K562 (cell line): ENCODE measurements at regions not wholly inside any gene's neighbourhood (a gene's known extent, or its start where the extent isn't known, plus 50 kb on each side); places are given as distances from the start of the nearest gene placed in this dataset.

Source experiments
- ATAC-seq: fragments of 200-7000 bp; cut with Tn5 transposase; 3 replicates; pipeline ENCODE4 v1.9.1; 2020; ENCODE audit warnings: moderate library complexity
- BruUV-seq: library from RNA; stranded (reverse); fragments of 400-500 nt; replicated peaks from 2 replicates; lab custom pipeline; 2021; lab: Mats Ljungman, UMichigan
- CTCF ChIA-PET: fragments of 300-600 bp; formaldehyde crosslinking; extraction: SDS; loops from one replicate; lab custom pipeline; 2021; ENCODE audit warnings: low intra/inter-chr PET ratio; lab: Yijun Ruan, JAX
- POLR2A ChIA-PET: fragments of 300-600, 350-650 bp; sonication (Branson Sonifier 250); formaldehyde crosslinking; extraction: SDS; loops from one replicate; lab custom pipeline; 2021; ENCODE audit warnings: antibody characterized with exemption, inconsistent platforms; lab: Yijun Ruan, JAX
- DNase-seq, 4 experiments: peaks; one replicate each; pipeline versions ENCODE4 v3.0.0 to v3.0.0-alpha.2; 2011 to 2018; ENCODE audit warnings: low spot score in 3 of 4, mixed read lengths in 3 of 4; ENCODE audit errors: extremely low read depth in 1 of 4
- FAIRE-seq: peaks from 2 replicates; lab custom pipeline; 2011; peaks lifted over from hg19 to GRCh38; lab: Jason Lieb, UNC
- H2AFZ ChIP-seq: 2 replicates; pipeline ENCODE4 v1.6.0; 2011; ENCODE audit warnings: low read depth, low read length, control low read depth, inconsistent platforms
- H3K27ac ChIP-seq: fragments of 200-600 bp; 3 replicates; pipeline ENCODE4 v1.8.0; 2011; ENCODE audit warnings: low read depth, mild to moderate bottlenecking, control low read depth, inconsistent platforms, low read length, moderate library complexity, mixed read lengths; ENCODE audit errors: extremely low read depth
- H3K27me3 ChIP-seq, 2 experiments: fragments of 300-600 bp in 1 of 2; 2 replicates in 1 of 2; 3 replicates in 1 of 2; pipeline versions ENCODE4 v1.6.0 to v1.8.0; 2011; ENCODE audit warnings: inconsistent platforms in 2 of 2, low read length in 2 of 2, mild to moderate bottlenecking in 1 of 2, mixed read lengths in 1 of 2, moderate library complexity in 1 of 2; ENCODE audit not compliant: control insufficient read depth in 2 of 2, insufficient read depth in 2 of 2
- H3K36me3 ChIP-seq: fragments of 300-600 bp; 3 replicates; pipeline ENCODE4 v1.8.0; 2011; ENCODE audit warnings: mild to moderate bottlenecking, low read length, inconsistent platforms; ENCODE audit not compliant: control insufficient read depth, insufficient read depth
- H3K4me1 ChIP-seq, 2 experiments: fragments of 200-600 bp in 1 of 2; replicated peaks in 1 of 2; 2 replicates in 1 of 2; 3 replicates in 1 of 2; pipeline versions ENCODE4 v1.5.1 to v1.8.0; 2011; ENCODE audit warnings: inconsistent platforms in 2 of 2, low read length in 2 of 2, mild to moderate bottlenecking in 1 of 2, mixed read lengths in 1 of 2, moderate library complexity in 1 of 2; ENCODE audit not compliant: control insufficient read depth in 2 of 2, insufficient read depth in 2 of 2
- H3K4me2 ChIP-seq: 2 replicates; pipeline ENCODE4 v1.6.1; 2011; ENCODE audit warnings: low read length, control low read depth, inconsistent platforms, mixed read lengths; ENCODE audit not compliant: insufficient read depth
- H3K4me3 ChIP-seq: fragments of 200-600 bp; sonication (generic), shearing (Covaris generic); 2 replicates; pipeline ENCODE4 v1.5.1; 2016; ENCODE audit warnings: control low read depth, inconsistent platforms
- H3K79me2 ChIP-seq: fragments of 200-600 bp; 3 replicates; pipeline ENCODE4 v1.8.0; 2011; ENCODE audit warnings: low read length, inconsistent platforms; ENCODE audit not compliant: control insufficient read depth, insufficient read depth
- H3K9ac ChIP-seq, 2 experiments: 2 replicates each; pipeline versions ENCODE4 v1.6.0 to v1.6.1; 2011; ENCODE audit warnings: low read depth in 2 of 2, low read length in 2 of 2, control low read depth in 1 of 2, inconsistent platforms in 1 of 2, mild to moderate bottlenecking in 1 of 2, mixed read lengths in 1 of 2; ENCODE audit not compliant: insufficient read depth in 1 of 2
- H3K9me1 ChIP-seq: one replicate; pipeline ENCODE4 v1.6.0; 2011; ENCODE audit warnings: inconsistent platforms, mild to moderate bottlenecking, low read length, moderate library complexity; ENCODE audit not compliant: control insufficient read depth, insufficient read depth
- H3K9me3 ChIP-seq: replicated peaks from 2 replicates; pipeline ENCODE4 v1.5.1; 2011; ENCODE audit warnings: low read depth, low read length, inconsistent platforms; ENCODE audit not compliant: control insufficient read depth, insufficient read depth
- H4K20me1 ChIP-seq: replicated peaks from 2 replicates; pipeline ENCODE4 v1.6.1; 2011; ENCODE audit warnings: low read length, inconsistent platforms, mixed read lengths; ENCODE audit not compliant: control insufficient read depth, insufficient read depth
- AFF1 ChIP-seq, 2 experiments: fragments of 450-650 bp; IDR thresholded peaks; 2 replicates each; pipeline ENCODE4 v1.6.1; 2018; ENCODE audit warnings: mild to moderate bottlenecking in 2 of 2, low read depth in 1 of 2; ENCODE audit not compliant: partially characterized antibody in 2 of 2
- CC2D1A ChIP-seq: fragments of 450-650 bp; IDR thresholded peaks from 2 replicates; pipeline ENCODE4 v1.6.1; 2017; ENCODE audit warnings: mild to moderate bottlenecking
- DIDO1 ChIP-seq: fragments of 450-650 bp; IDR thresholded peaks from 2 replicates; pipeline ENCODE4 v1.6.1; 2016; ENCODE audit warnings: low read depth, missing biosample characterization, missing genetic modification characterization
- ESRRA ChIP-seq: fragments of 450-650 bp; IDR thresholded peaks from 2 replicates; pipeline ENCODE4 v1.6.1; 2014; ENCODE audit warnings: low read depth, mild to moderate bottlenecking, moderate library complexity, borderline replicate concordance
- GATAD2B ChIP-seq: fragments of 450-650 bp; IDR thresholded peaks from 2 replicates; pipeline ENCODE4 v1.6.1; 2017; ENCODE audit warnings: mild to moderate bottlenecking, borderline replicate concordance
- PTBP1 ChIP-seq: fragments of 200-400 bp; formaldehyde crosslinking; IDR thresholded peaks from 2 replicates; pipeline ENCODE4 v1.6.1; 2017; ENCODE audit warnings: low read depth, low read length
- RBM14 ChIP-seq: fragments of 200-400 bp; formaldehyde crosslinking; IDR thresholded peaks from 2 replicates; pipeline ENCODE4 v1.6.1; 2018; ENCODE audit warnings: low read depth, mild to moderate bottlenecking, low read length, moderate library complexity, borderline replicate concordance; ENCODE audit not compliant: insufficient read depth
- SIN3A ChIP-seq, 2 experiments: fragments of 150-350 bp in 1 of 2; IDR thresholded peaks; 2 replicates each; pipeline ENCODE4 v1.6.1; 2011 to 2016; ENCODE audit warnings: borderline replicate concordance in 2 of 2, low read depth in 2 of 2, low read length in 2 of 2, mild to moderate bottlenecking in 2 of 2, moderate library complexity in 2 of 2; ENCODE audit not compliant: control insufficient read depth in 1 of 2
- SIX5 ChIP-seq, 2 experiments: IDR thresholded peaks; 2 replicates each; pipeline ENCODE4 v1.6.1; 2011; ENCODE audit warnings: low read length in 2 of 2, borderline replicate concordance in 1 of 2, low read depth in 1 of 2, mild to moderate bottlenecking in 1 of 2, moderate library complexity in 1 of 2; ENCODE audit not compliant: insufficient read depth in 1 of 2
- SMAD4 ChIP-seq: fragments of 250-450 bp; sonication (Bioruptor Pico); conservative IDR thresholded peaks from 2 replicates; pipeline ENCODE4 v1.8.0; 2021; ENCODE audit warnings: inconsistent platforms, mild to moderate bottlenecking, moderate library complexity
- ZFPM2 ChIP-seq: fragments of 250-450 bp; sonication (Bioruptor Pico); IDR thresholded peaks from 2 replicates; pipeline ENCODE4 v1.5.1; 2022; ENCODE audit warnings: mild to moderate bottlenecking
- ZNF512 ChIP-seq: IDR thresholded peaks from 2 replicates; pipeline ENCODE4 v1.6.1; 2016; ENCODE audit warnings: missing genetic modification characterization, missing compliant biosample characterization
- WGBS: fragments of 100-300 bp; shearing (Covaris generic); methylation state at CpG from one replicate; pipeline ENCODE4 v1.1.6; 2016; ENCODE audit warnings: low coverage, mixed read lengths; ENCODE audit not compliant: insufficient coverage; ENCODE audit errors: missing lambda C conversion rate; 5-methylcytosine and 5-hydroxymethylcytosine counted together
- in situ Hi-C: fragments of 300-500 bp; cut with MboI; formaldehyde crosslinking; loops from 4 replicates; pipeline ENCODE4 v1.15.0; 2018; ENCODE audit warnings: inconsistent platforms, mixed read lengths
- intact Hi-C: fragments of 100-400 bp; cut with micrococcal nuclease; formaldehyde crosslinking; loops from 2 replicates; pipeline ENCODE4 v1.14.2; 2022

GRCh38 chr9:575139-575538 is 266.4 kb upstream of the DMRT1 start:
- CTCF ChIA-PET = no interaction called here
- Histone ChIP-seq H2AFZ (no peak overlapping the region), H3K9ac (no peak overlapping the region), H3K9me3 (no peaks in the 10 kb centered on the region), H3K79me2 (no peaks in the 10 kb centered on the region)
- no peak for DNase-seq
- intact Hi-C loops = no loop called here
- TF ChIP-seq ZFPM2 (CRISPR knock-in tag) (no peak), RBM14 (no peak), PTBP1 (no peak), CC2D1A (no peak), SMAD4 (CRISPR knock-in tag) (no peak), ZNF512 (tag) (no peak), AFF1 (IDR thresholded peaks at IDR 0.05; ENCODE audit: low read depth in 1 of 2, partially characterized antibody in 2 of 2) (no peak), SIN3A (IDR thresholded peaks at IDR 0.05; ENCODE audit: borderline replicate concordance in 2 of 2, control insufficient read depth in 1 of 2, low read depth in 2 of 2, low read length in 2 of 2) (no peak), GATAD2B (no peak), SIX5 (IDR thresholded peaks at IDR 0.05; ENCODE audit: borderline replicate concordance in 1 of 2, insufficient read depth in 1 of 2, low read depth in 1 of 2, low read length in 2 of 2) (no peak), ESRRA (no peak), DIDO1 (tag) (no peak)
- TF ChIP-seq, all 486 proteins: peak for 0
- no peaks in the 10 kb centered on the region for H4K20me1 ChIP-seq
- no peaks in the 10 kb centered on the region for H3K36me3 ChIP-seq
- ATAC-seq (no peak), FAIRE-seq (no peak)
- H3K4me2 ChIP-seq = no peak overlapping the region
- no peak overlapping the region for H3K4me3 ChIP-seq
- 0% methylated on average over 1 of the region's 1 CpG for WGBS
- no peaks in the 10 kb centered on the region for H3K9me1 ChIP-seq
- BruUV-seq = no TSS peak
- H3K4me1 ChIP-seq = no peaks in the 10 kb centered on the region
- H3K27ac ChIP-seq = no peak overlapping the region
- POLR2A ChIA-PET = no interaction called here
- in situ Hi-C loops = no loop called here
- peaks cover 0 to 4% of the 10 kb centered on the region in 2 experiments; a peak in 2 of 5 replicates for H3K27me3 ChIP-seq
